ENCODE measurements at regions not wholly inside any gene's neighbourhood (a gene's known extent, or its start where the extent isn't known, plus 50 kb on each side); places are given as distances from the start of the nearest gene placed in this dataset.

DNA sequence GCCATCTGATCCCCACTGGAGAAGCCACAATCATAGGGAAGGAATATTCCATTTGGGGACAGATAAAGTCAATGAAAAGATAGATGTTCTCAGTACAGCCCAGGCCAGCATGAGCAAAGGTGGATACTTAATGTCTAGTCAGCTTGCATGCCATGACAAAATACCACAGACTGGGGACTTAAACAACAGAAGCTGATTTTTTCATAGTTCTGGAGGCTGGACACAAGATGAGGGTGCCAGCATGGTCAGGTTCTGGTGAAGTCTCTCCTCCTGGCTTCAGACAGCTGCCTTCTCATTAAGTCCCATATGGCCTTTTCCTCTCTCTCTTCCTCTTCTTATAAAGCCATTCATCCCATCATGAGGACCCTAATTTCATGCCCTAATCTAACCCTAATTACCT is 116.1 kb upstream of the CYP1B1 start:
- Mint-ChIP-seq H3K27ac (no peak overlapping the region), H3K4me3 (no peak overlapping the region), H3K9me3 (0 out of 2 replicates have a peak, but pooled peaks cover 4% of the 10 kb centered on the region), H3K36me3 (no peaks in the 10 kb centered on the region), H3K27me3 (ENCODE audit: low read depth) (no peaks in the 10 kb centered on the region; the same call in 1 of the 2 replicates), H3K4me1 (peaks cover 15% of the 10 kb centered on the region)
- POLR2A ChIA-PET, result no interaction called here
- no peak for ATAC-seq
- no peak for DNase-seq (ENCODE audit: low spot score)
- CTCF ChIA-PET, result interaction anchor here (0.8 kb wide), 1 partner anchor 82 kb away, joined by 3 read pairs; no protein-coding TSS in a partner anchor
- TF ChIP-seq ZNF232 (CRISPR knock-in tag; IDR thresholded peaks at IDR 0.05) (no peak), ZNF121 (CRISPR knock-in tag; IDR thresholded peaks at IDR 0.05) (no peak), ZNF263 (CRISPR knock-in tag; IDR thresholded peaks at IDR 0.05; ENCODE audit: low read depth) (no peak), NR2C2 (CRISPR knock-in tag; IDR thresholded peaks at IDR 0.05) (no peak), RORB (CRISPR knock-in tag; IDR thresholded peaks at IDR 0.05) (no peak), JUN (CRISPR knock-in tag; IDR thresholded peaks at IDR 0.05) (no peak), CBFB (CRISPR knock-in tag; IDR thresholded peaks at IDR 0.05; ENCODE audit: low read depth) (no peak), ZNF219 (CRISPR knock-in tag; IDR thresholded peaks at IDR 0.05; ENCODE audit: borderline replicate concordance) (no peak), FOXJ3 (CRISPR knock-in tag; IDR thresholded peaks at IDR 0.05; ENCODE audit: borderline replicate concordance) (no peak), ZNF671 (CRISPR knock-in tag; IDR thresholded peaks at IDR 0.05) (no peak), SMAD3 (CRISPR knock-in tag; IDR thresholded peaks at IDR 0.05; ENCODE audit: borderline replicate concordance) (no peak)
- TF ChIP-seq, protein P1, sequence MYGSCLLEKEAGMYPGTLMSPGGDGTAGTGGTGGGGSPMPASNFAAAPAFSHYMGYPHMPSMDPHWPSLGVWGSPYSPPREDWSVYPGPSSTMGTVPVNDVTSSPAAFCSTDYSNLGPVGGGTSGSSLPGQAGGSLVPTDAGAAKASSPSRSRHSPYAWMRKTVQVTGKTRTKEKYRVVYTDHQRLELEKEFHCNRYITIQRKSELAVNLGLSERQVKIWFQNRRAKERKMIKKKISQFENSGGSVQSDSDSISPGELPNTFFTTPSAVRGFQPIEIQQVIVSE (CRISPR knock-in tag; IDR thresholded peaks at IDR 0.05; ENCODE audit: borderline replicate concordance), result no peak
- TF ChIP-seq, protein P2, sequence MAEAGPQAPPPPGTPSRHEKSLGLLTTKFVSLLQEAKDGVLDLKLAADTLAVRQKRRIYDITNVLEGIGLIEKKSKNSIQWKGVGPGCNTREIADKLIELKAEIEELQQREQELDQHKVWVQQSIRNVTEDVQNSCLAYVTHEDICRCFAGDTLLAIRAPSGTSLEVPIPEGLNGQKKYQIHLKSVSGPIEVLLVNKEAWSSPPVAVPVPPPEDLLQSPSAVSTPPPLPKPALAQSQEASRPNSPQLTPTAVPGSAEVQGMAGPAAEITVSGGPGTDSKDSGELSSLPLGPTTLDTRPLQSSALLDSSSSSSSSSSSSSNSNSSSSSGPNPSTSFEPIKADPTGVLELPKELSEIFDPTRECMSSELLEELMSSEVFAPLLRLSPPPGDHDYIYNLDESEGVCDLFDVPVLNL (CRISPR knock-in tag; IDR thresholded peaks at IDR 0.05; ENCODE audit: borderline replicate concordance, low read depth), result no peak
- TF ChIP-seq, protein P3, sequence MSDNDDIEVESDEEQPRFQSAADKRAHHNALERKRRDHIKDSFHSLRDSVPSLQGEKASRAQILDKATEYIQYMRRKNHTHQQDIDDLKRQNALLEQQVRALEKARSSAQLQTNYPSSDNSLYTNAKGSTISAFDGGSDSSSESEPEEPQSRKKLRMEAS (CRISPR knock-in tag; IDR thresholded peaks at IDR 0.05), result no peak
- TF ChIP-seq, protein P4, sequence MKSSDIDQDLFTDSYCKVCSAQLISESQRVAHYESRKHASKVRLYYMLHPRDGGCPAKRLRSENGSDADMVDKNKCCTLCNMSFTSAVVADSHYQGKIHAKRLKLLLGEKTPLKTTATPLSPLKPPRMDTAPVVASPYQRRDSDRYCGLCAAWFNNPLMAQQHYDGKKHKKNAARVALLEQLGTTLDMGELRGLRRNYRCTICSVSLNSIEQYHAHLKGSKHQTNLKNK (CRISPR knock-in tag; IDR thresholded peaks at IDR 0.05), result no peak
- TF ChIP-seq, protein P5, sequence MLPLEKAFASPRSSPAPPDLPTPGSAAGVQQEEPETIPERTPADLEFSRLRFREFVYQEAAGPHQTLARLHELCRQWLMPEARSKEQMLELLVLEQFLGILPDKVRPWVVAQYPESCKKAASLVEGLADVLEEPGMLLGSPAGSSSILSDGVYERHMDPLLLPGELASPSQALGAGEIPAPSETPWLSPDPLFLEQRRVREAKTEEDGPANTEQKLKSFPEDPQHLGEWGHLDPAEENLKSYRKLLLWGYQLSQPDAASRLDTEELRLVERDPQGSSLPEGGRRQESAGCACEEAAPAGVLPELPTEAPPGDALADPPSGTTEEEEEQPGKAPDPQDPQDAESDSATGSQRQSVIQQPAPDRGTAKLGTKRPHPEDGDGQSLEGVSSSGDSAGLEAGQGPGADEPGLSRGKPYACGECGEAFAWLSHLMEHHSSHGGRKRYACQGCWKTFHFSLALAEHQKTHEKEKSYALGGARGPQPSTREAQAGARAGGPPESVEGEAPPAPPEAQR (CRISPR knock-in tag; IDR thresholded peaks at IDR 0.05), result no peak
- TF ChIP-seq, protein P6, sequence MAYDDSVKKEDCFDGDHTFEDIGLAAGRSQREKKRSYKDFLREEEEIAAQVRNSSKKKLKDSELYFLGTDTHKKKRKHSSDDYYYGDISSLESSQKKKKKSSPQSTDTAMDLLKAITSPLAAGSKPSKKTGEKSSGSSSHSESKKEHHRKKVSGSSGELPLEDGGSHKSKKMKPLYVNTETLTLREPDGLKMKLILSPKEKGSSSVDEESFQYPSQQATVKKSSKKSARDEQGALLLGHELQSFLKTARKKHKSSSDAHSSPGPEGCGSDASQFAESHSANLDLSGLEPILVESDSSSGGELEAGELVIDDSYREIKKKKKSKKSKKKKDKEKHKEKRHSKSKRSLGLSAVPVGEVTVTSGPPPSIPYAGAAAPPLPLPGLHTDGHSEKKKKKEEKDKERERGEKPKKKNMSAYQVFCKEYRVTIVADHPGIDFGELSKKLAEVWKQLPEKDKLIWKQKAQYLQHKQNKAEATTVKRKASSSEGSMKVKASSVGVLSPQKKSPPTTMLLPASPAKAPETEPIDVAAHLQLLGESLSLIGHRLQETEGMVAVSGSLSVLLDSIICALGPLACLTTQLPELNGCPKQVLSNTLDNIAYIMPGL (CRISPR knock-in tag; IDR thresholded peaks at IDR 0.05), result no peak
- TF ChIP-seq, protein P7, sequence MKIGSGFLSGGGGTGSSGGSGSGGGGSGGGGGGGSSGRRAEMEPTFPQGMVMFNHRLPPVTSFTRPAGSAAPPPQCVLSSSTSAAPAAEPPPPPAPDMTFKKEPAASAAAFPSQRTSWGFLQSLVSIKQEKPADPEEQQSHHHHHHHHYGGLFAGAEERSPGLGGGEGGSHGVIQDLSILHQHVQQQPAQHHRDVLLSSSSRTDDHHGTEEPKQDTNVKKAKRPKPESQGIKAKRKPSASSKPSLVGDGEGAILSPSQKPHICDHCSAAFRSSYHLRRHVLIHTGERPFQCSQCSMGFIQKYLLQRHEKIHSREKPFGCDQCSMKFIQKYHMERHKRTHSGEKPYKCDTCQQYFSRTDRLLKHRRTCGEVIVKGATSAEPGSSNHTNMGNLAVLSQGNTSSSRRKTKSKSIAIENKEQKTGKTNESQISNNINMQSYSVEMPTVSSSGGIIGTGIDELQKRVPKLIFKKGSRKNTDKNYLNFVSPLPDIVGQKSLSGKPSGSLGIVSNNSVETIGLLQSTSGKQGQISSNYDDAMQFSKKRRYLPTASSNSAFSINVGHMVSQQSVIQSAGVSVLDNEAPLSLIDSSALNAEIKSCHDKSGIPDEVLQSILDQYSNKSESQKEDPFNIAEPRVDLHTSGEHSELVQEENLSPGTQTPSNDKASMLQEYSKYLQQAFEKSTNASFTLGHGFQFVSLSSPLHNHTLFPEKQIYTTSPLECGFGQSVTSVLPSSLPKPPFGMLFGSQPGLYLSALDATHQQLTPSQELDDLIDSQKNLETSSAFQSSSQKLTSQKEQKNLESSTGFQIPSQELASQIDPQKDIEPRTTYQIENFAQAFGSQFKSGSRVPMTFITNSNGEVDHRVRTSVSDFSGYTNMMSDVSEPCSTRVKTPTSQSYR (CRISPR knock-in tag; IDR thresholded peaks at IDR 0.05), result no peak
